HG02759 (cell line): ENCODE measurements at regions not wholly inside any gene's neighbourhood (a gene's known extent, or its start where the extent isn't known, plus 50 kb on each side); places are given as distances from the start of the nearest gene placed in this dataset.

Experiments
- ATAC-seq: cut with Tn5 transposase; IDR thresholded peaks from one replicate; pipeline ENCODE4 v1.9.1; 2021; ENCODE audit warnings: mild to moderate bottlenecking, moderate library complexity; ENCODE audit not compliant: unreplicated experiment

DNA sequence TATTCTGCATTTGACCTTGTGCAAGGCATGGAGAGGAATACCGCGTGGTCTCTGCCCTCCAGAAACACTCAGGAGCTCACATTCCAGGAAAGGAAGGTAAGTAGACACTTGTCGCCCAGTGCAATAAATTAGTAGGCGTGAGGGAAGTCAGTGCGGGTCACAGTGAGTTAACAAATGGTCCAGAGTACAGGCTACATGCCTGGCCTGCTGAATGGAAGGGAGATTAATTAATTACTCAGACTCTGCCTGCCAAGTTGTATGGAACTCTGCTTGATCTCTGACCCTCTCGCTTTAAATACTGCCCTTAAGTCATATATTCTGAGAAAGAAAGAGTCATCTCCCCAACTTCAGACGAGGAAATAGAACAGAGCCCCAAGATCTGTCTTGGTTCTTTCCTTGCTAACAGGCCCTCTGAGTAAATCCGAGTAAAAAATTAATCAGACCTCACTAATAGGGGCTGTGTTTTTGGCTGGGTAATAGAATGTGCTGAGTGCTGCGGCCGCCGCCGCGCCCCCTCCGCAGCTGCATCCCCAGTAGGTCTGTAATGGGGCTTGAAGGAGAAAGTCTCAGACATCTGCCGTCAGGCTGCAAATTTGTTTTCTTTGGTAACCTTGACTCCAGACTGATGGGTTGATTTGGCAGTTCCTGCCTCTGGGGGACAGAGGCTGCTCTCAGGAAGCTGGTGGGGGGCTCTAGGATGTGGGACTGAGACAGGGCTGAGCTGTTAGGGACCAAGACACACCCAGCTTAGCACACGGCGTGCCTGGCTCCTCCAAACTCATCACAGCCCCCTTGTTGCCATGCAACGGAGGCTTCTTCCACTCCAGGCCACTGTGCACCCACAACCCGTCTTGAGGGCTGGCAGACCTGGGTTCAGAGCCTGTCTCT is 144.4 kb downstream of the NSG2 start:
- ATAC-seq, result no peak

GRCh38 chr5:174191076-174191475 is 145.6 kb downstream of the NSG2 start:
- no peak for ATAC-seq

- no peak for ATAC-seq
Measured at GRCh38 chr5:174191850-174192655, 146.5 kb downstream of the NSG2 start.

- ATAC-seq, result no peak
Measured at GRCh38 chr5:174192901-174193300, 147.4 kb downstream of the NSG2 start.

- no peak for ATAC-seq
Measured at GRCh38 chr5:174195517-174195916, 150.0 kb downstream of the NSG2 start.

DNA sequence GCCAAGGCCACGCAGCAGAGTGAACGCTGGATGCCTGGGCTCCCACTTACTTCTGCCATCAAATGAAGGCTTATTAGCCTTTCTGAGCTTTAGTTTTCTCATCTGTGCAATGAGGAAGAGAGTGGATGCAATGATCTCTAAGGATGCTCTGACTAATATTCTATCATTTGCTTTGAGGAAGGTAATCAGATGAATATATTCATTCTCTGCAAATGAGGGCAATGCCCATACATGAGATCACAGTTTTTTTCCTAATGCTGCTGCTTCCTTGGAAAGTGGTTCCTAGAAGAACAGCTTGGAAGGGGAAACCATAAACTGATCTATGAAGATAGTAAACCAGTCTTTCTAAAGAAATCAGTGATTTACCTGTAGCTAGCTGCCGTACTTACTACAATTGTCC is 152.4 kb downstream of the NSG2 start:
- ATAC-seq, result no peak

DNA sequence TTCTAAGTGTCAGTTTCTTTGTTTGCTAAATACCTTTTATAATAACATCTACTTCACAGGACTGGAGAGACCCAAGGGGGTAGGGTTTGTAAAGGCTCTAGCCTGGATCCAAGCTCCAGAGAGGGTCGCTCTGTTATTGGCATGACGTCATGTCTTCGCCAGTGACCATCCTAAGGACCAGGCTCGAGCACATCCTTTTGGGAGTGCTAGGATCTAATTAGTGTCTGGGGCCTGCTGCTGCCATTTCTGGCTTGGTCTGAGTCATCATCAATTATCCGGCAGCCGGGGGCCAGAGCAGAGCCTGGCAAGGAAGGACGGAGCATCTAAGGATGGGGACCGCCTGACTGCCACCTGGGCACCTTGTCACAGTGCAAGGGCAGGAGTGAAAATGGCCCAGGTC is 153.0 kb downstream of the NSG2 start:
- ATAC-seq, result no peak

DNA sequence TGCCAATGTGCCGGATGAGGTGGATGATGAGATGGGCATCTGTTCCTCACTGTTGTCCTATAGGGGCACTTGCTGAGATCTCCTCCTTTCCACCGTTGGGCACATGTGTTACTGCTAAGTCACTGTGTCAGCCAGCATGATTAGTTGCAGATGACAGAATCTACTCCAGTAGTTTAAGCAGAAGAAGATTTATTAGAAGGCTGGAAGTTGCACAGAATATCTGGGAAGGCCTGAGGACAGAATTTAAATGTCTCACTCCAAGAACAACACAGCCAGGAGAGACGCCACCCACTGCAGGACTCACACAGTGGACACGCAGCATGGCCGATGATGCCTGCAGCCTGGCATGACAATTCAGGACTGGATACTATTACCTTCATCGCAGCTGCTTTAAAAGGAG is 157.5 kb downstream of the NSG2 start:
- no peak for ATAC-seq

DNA sequence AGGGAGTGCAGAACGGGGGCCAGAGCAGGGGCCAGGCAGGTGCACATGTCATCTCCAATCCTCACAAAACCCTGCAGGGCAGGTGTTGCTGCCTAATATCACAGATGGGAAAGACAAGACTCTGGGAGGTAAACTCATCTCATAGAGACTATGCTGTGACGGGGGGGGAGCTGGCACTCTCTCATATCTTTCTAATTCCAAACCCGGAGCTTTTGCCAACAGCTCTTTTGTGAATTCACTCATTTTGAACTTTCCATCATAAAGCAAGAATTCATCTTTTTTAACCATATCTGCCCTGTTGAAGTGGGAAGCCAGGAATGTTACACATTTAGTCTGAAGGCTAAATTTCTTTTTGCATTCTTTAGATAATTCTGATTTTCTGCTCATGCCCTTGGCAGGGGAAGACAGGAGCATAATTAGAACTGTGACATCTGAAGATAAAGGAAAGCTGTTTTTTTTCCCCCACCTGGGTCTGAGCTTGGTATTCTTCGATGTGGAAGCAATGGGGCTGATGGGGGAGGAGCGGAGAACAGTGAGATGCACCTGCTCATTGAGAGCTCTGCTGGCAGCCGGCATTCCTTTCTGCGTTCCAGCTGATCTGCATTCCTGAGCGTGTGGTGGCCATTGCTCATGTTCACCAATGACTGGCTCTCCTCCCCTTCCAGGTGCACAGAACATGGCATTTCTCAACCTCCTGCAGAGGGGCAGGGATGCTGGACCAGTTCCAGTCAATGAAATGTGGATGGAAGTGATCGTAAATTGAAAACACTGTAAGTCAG is 159.2 kb downstream of the NSG2 start:
- ATAC-seq, result no peak

DNA sequence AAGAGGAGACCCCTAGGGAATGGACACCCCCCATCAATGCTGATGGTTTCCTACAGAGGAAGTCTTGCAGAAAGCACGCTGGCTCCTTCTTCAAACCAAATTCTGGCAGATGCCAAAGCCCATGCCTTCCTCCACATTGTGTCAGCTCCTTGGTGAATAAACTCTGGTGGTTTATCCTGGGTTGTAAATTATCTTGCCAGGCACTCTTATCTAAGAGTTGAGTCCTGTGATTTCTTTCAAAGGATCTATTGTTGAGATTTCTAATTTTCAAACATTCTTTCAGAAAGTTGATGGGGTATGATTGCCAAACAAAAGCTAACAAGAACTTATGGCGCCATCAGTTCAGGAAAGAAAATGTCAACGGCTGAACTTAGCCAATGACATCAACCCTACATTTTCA is 160.4 kb downstream of the NSG2 start:
- ATAC-seq, result no peak

DNA sequence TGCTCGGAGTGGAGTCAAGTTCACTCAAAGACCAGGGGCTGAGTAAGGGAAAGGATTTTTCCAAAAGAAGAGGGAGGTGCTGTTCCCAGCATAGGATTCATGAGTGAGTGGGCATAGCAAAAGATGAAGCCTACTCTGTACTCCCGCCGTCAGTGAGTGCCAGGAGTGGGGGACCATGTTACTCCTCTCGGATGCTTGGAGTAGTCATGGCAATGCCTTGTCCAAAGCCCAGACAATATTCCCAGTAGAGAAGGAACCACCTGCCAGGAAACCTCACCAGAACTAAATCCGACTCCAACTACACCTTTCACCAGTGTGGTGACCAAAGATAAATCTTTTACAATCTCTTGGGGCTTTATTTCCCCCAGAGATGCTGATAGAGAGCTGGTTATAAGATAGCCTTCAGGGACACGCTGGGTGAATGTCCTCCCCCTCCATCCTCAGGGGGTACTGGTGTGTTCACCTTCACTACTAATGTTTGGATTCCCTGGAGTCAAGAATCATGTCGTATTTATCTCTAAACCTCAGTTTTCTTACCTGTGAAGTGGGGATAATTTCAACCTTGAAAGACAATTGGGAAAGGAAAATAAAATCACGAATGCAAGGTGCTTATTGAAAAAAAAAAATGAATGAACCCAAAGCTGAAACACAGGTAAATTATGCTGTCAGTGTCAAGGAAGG is 165.2 kb downstream of the NSG2 start:
- no peak for ATAC-seq

- no peak for ATAC-seq
Measured at GRCh38 chr5:174211277-174211626, 165.7 kb downstream of the NSG2 start.

DNA sequence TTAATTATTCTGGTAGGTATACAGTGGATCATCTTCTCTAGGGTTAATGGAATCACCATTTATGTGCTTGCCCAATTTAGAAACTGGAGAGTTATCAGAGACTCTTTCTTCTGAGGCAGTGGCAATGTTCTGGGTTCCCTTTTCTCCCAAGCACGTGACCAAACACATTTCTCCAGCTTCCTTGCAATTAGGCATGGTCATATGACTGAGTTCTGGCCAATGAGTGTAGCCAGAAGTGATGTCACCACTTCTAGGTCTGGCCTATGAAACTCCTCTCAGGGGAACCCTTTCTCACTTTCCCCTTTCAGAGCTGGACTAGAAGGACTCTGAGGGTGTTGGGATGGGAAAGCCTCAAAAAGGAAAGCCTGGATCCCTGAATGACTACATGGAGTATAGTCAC is 172.0 kb downstream of the NSG2 start:
- ATAC-seq, result no peak

GRCh38 chr5:174218162-174218561 is 172.7 kb downstream of the NSG2 start:
- ATAC-seq, result no peak

- no peak for ATAC-seq
Measured at GRCh38 chr5:174220417-174220816, 174.9 kb downstream of the NSG2 start.

GRCh38 chr5:174221436-174221835 is 175.9 kb downstream of the NSG2 start:
- ATAC-seq, result no peak

DNA sequence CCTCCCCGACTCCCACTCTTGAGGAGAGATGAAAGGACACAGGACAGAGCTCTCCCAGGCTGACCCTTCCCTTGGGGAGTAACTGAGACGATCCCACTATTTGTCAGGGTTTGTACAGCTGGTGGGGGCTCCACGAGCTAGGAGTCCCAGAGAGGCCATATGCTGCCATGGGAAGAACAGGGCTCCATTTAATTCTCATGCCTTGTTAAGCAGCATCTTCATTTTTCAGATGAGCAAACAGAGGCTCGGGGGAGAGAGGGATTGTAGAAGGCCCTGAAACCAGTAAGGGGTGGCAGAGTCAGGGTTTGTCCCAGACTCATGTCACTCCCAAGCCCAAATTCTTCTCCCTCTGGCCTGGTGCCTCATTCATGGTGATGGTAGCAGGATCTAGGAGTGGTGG is 176.4 kb downstream of the NSG2 start:
- ATAC-seq, result no peak

- ATAC-seq, result no peak
Measured at GRCh38 chr5:174222891-174223290, 177.4 kb downstream of the NSG2 start.

DNA sequence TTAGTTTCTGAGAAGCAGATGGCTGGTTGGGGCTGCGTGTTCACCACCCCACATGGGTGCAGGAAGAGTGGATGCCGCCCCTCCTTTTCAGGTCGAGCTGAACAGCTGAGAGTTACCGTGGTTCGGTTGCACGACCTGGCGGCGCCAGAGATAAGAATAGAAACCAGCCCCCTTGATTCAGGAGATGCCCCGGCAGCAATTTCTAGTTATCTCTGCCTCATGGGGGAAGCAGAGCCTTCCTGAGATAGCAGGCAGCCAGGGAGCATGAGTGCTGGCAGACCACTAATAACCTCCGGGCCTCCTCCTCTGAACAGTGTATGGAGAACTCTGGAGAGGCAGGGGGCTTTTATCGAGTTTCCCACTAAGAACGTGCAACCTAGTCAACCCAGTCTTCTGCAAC is 177.8 kb downstream of the NSG2 start:
- no peak for ATAC-seq

DNA sequence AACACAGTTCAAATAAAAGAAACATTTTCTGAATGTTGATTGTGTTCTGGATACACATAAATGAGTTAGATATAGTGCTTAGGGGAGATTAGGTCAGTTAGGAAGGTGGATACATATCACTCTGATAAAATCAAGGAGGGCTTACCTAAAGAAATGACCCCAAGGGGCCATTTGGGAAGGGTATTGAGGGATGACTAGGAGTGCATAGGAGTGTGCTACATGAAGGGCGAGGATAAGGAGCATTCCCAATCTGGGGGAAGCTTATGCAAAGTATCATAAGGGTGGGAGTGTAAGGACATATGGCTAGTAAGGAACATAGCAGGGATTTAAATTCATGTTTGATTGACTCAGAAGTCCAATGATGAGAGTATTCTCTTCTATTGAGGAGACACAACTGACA is 183.6 kb downstream of the NSG2 start:
- ATAC-seq, result no peak
